GM18520 (cell line): ENCODE measurements at regions not wholly inside any gene's neighbourhood (a gene's known extent, or its start where the extent isn't known, plus 50 kb on each side); places are given as distances from the start of the nearest gene placed in this dataset.
"Not testable (repeated sequence)": the region's sequence is repeated elsewhere in the genome, so short reads cannot be mapped to it uniquely, and the experiment has no call there.

Experiments used
- ATAC-seq: cut with Tn5 transposase; IDR thresholded peaks from one replicate; pipeline ENCODE4 v1.9.1; 2021; ENCODE audit not compliant: unreplicated experiment

DNA sequence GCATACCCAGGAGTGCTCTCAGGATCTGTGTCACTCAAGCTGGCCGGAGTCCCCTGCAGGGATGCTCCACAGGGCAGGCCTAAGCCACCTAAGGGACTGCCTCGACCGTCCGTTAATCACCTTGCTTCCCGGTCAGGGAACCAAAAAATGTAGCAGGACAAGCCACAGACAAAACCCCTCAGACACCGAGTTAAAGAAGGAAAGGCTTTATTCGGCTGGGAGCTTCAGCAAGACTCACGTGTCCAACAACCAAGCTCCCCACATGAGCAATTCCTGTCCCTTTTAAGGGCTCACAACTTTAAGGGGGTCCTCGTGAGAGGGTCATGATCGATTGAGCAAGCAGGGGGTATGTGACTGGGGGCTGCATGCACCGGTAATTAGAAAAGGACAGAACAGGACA, 72.1 kb upstream of the GMDS start:
- ATAC-seq, result not testable (repeated sequence)

DNA sequence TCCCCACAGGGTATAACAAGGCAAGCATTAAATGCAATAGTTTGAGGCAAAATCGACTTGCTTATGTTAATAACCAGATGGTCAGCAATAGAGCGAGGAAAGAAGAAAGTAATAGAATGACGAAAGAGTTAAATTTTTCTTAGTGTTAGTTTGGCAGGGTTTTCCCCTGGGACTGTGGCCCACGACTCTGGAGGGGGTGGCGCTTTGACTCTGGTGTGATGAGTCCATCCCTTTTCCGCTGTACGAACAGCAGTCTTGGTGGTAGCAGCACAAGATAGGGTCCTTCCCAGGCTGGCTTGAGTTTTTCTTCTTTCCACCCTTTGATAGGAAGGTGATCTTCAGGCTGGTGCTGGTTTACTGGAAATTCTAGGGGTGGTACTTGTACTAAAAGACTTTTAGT, 69.2 kb upstream of the GMDS start:
- no peak for ATAC-seq

DNA sequence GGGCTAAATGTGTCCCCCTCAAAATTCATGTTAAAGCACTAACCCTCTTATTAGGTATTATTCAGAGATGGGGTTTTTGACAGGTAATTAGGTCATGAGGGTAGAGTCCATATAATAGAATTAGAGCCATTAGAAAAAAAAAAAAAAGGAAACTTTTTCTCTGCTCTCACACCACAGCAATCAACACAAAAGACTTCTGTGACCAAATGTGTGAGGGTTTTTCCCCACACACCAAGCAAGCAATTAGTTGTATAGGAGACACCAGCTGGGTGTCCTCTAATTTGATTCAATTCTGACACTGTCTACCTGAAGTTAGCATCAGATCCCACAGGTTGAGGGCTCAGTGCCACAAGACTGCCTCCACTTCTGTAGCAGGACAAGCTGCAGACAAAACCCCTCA, 64.6 kb upstream of the GMDS start:
- ATAC-seq, result no peak

DNA sequence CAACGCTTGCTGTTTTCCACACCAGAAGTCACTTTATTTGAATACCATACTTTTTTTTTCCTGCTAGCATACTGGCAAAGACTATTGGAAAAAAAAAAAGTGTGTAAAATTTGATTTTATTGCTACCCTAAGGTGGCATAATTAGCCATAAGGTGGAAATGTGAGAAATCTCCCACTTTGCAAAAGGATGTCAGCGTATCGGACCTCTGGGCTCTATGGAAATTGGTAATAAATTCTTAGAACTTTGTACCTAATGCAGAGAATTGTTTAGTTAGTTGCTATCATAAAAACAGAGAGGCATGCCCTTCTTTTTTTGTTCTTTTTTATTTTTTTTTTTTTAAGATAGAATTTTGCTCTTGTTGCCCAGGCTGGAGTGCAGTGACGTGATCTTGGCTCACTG, 63.7 kb upstream of the GMDS start:
- no peak for ATAC-seq

DNA sequence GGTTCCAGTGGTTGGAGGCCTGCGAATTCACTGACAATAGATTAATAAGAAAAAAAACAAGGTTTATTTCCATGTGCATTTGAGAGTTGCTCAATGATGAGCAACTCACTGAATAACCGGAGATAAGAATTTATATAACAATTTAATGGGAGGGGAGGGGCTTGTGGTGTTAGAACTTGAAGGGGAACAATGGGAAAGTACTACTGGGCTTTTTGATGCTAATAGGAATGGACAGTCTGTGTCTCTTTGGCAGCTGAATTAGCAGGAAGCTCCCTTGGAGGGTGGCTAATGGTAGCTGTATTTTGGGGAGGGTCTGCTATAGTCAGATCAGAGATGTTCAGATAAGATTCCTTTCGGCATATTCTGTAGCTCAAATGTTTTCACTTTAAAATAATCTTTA, 62.4 kb upstream of the GMDS start:
- ATAC-seq, result no peak

DNA sequence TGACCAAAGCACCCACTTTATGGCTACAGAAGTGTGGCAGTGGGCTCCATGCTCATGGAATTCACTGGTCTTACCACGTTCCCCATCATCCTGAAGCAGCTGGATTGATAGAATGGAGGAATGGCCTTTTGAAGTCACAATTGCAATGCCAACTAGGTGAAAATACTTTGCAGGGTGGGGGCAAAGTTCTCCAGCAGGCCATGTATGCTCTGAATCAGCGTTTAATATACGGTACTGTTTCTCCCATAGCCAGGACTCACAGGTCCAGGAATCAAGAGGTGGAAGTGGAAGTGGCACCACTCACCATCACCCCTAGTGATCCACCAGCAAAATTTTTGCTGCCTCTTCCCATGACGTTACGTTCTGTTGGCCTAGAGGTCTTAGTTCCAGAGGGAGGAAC, 60.5 kb upstream of the GMDS start:
- no peak for ATAC-seq

DNA sequence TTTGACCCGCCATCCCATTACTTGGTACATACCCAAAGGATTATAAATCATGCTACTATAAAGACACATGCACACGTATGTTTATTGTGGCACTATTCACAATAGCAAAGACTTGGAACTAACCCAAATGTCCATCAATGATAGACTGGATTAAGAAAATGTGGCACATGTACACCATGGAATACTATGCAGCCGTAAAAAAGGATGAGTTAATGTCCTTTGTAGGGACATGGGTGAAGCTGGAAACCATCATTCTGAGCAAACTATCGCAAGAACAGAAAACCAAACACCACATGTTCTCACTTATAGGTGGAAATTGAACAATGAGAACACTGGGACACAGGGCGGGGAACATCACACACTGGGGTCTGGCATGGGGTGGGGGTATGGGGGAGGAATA, 57.1 kb upstream of the GMDS start:
- not testable (repeated sequence) for ATAC-seq

DNA sequence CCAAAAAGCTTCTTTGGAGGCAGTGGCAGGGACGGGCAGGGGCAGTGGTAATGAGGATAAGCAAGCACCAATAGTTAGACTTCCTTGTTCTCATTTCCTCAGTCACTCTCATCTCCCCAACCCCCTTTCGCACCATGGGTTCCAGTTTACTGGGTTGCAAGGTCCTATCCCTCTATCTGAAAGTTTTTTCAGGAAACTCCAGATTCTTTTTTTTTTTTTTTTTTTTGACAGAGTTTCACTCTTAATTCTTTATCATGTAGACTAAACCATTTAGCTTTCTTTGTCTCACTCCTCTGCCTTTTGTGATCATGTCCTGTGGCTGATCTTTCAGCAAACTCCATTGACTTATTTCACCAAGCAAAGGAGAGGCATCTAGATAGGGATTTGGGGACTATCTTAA, 51.4 kb upstream of the GMDS start:
- no peak for ATAC-seq
